OCI-LY1 (cell line): ENCODE measurements at regions not wholly inside any gene's neighbourhood (a gene's known extent, or its start where the extent isn't known, plus 50 kb on each side); places are given as distances from the start of the nearest gene placed in this dataset.

Experiments used
- H2AFZ ChIP-seq: fragments of 200-600 bp; sonication (generic), shearing (Covaris generic); 2 replicates; pipeline ENCODE4 v1.6.0; 2014; ENCODE audit warnings: antibody characterized with exemption, mild to moderate bottlenecking, low read length
- H3F3A ChIP-seq: fragments of 200-600 bp; sonication (generic), shearing (Covaris generic); 2 replicates; pipeline ENCODE4 v1.6.0; 2014; ENCODE audit warnings: mild to moderate bottlenecking, antibody characterized with exemption, low read length, moderate library complexity; ENCODE audit not compliant: insufficient read depth
- H3K27ac ChIP-seq: fragments of 200-600 bp; sonication (generic); 2 replicates; pipeline ENCODE4 v1.5.1; 2014; ENCODE audit warnings: low read length, mixed run types, mild to moderate bottlenecking, low read depth; ENCODE audit not compliant: poor library complexity, severe bottlenecking
- H3K27me3 ChIP-seq: fragments of 200-600 bp; sonication (generic); 2 replicates; pipeline ENCODE4 v1.6.0; 2014; ENCODE audit warnings: antibody characterized with exemption, mild to moderate bottlenecking, low read length, moderate library complexity; ENCODE audit not compliant: insufficient read depth
- H3K36me3 ChIP-seq: fragments of 200-600 bp; sonication (generic); 2 replicates; pipeline ENCODE4 v1.6.1; 2014; ENCODE audit warnings: mild to moderate bottlenecking, antibody characterized with exemption, low read length, moderate library complexity, mixed read lengths; ENCODE audit not compliant: insufficient read depth
- H3K4me1 ChIP-seq: fragments of 200-600 bp; sonication (generic); 2 replicates; pipeline ENCODE4 v1.5.1; 2014; ENCODE audit warnings: mild to moderate bottlenecking, low read length, moderate library complexity; ENCODE audit not compliant: insufficient read depth, severe bottlenecking
- H3K4me2 ChIP-seq: fragments of 200-600 bp; sonication (generic), shearing (Covaris generic); 2 replicates; pipeline ENCODE4 v1.6.1; 2014; ENCODE audit warnings: low read length
- H3K4me3 ChIP-seq: fragments of 200-600 bp; sonication (generic); 2 replicates; pipeline ENCODE4 v1.5.1; 2014; ENCODE audit warnings: low read length, low read depth, mild to moderate bottlenecking, mixed read lengths; ENCODE audit not compliant: poor library complexity, severe bottlenecking
- H3K79me2 ChIP-seq: fragments of 200-600 bp; shearing (Covaris generic); 2 replicates; pipeline ENCODE4 v1.6.1; 2016; ENCODE audit warnings: mixed run types, low read length, mixed read lengths; ENCODE audit not compliant: insufficient read depth
- H3K9ac ChIP-seq: fragments of 200-600 bp; sonication (generic), shearing (Covaris generic); 2 replicates; pipeline ENCODE4 v1.6.1; 2014; ENCODE audit warnings: mild to moderate bottlenecking, low read length, mixed read lengths
- H3K9me2 ChIP-seq: fragments of 200-600 bp; sonication (generic), shearing (Covaris generic); 2 replicates; pipeline ENCODE4 v1.6.1; 2014; ENCODE audit warnings: low read depth, mild to moderate bottlenecking, low read length, mixed read lengths
- H3K9me3 ChIP-seq: fragments of 200-600 bp; shearing (Covaris generic); 2 replicates; pipeline ENCODE4 v1.6.1; 2014; ENCODE audit warnings: low read length, mixed read lengths
- H4K20me1 ChIP-seq: fragments of 200-600 bp; sonication (generic), shearing (Covaris generic); 2 replicates; pipeline ENCODE4 v1.6.0; 2016; ENCODE audit warnings: mild to moderate bottlenecking, low read length; ENCODE audit not compliant: insufficient read depth
- CTCF ChIP-seq: fragments of 200-600 bp; sonication (generic), shearing (Covaris generic); IDR thresholded peaks from 2 replicates; pipeline ENCODE4 v1.5.1; 2017; ENCODE audit warnings: mild to moderate bottlenecking, antibody characterized with exemption, low read length, moderate library complexity, mixed read lengths
- EZH2 ChIP-seq: fragments of 200-600 bp; sonication (generic), shearing (Covaris generic); IDR thresholded peaks from 2 replicates; pipeline ENCODE4 v1.8.0; 2017; ENCODE audit warnings: borderline replicate concordance, mixed run types, mild to moderate bottlenecking, antibody characterized with exemption, low read length, moderate library complexity, mixed read lengths

- H4K20me1 ChIP-seq = no peaks in the 10 kb centered on the region
- no peak overlapping the region for H3K4me3 ChIP-seq
- H3K79me2 ChIP-seq = no peaks in the 10 kb centered on the region
- H2AFZ ChIP-seq = no peak overlapping the region
- no peaks in the 10 kb centered on the region for H3K36me3 ChIP-seq
- no peaks in the 10 kb centered on the region for H3K4me1 ChIP-seq
- H3K9me2 ChIP-seq = no peaks in the 10 kb centered on the region
- no peaks in the 10 kb centered on the region for H3K9me3 ChIP-seq
- H3K27ac ChIP-seq = no peak overlapping the region
- peaks cover 7% of the 10 kb centered on the region; the same call in 1 of the 2 replicates for H3K27me3 ChIP-seq
- H3K9ac ChIP-seq = no peak overlapping the region
- TF ChIP-seq EZH2 (no peak), CTCF (no peak)
- no peaks in the 10 kb centered on the region for H3F3A ChIP-seq
- H3K4me2 ChIP-seq = no peak overlapping the region
Measured at GRCh38 chr9:135321580-135321979, 158.0 kb upstream of the PPP1R26 start.

GRCh38 chr9:135324329-135324728 lies 155.3 kb upstream of the PPP1R26 start:
- Histone ChIP-seq H3K9me3 (no peaks in the 10 kb centered on the region), H4K20me1 (no peaks in the 10 kb centered on the region), H3K9ac (no peak overlapping the region), H3K79me2 (no peaks in the 10 kb centered on the region), H3K27me3 (peaks cover 7% of the 10 kb centered on the region; the same call in 1 of the 2 replicates), H3F3A (no peaks in the 10 kb centered on the region), H3K9me2 (no peaks in the 10 kb centered on the region), H3K36me3 (no peaks in the 10 kb centered on the region), H3K4me1 (no peaks in the 10 kb centered on the region), H3K4me2 (no peak overlapping the region), H2AFZ (no peak overlapping the region), H3K4me3 (no peak overlapping the region), H3K27ac (no peak overlapping the region)
- TF ChIP-seq EZH2 (no peak), CTCF (no peak)

- no peak for TF ChIP-seq CTCF
- no peak for TF ChIP-seq EZH2
- no peaks in the 10 kb centered on the region for H3K36me3 ChIP-seq
- no peaks in the 10 kb centered on the region for H4K20me1 ChIP-seq
- no peaks in the 10 kb centered on the region for H3F3A ChIP-seq
- no peaks in the 10 kb centered on the region for H3K4me1 ChIP-seq
- peaks cover 7% of the 10 kb centered on the region; the same call in 1 of the 2 replicates for H3K27me3 ChIP-seq
- no peaks in the 10 kb centered on the region for H3K79me2 ChIP-seq
- H3K27ac ChIP-seq = no peak overlapping the region
- H2AFZ ChIP-seq = no peak overlapping the region
- no peak overlapping the region for H3K4me3 ChIP-seq
- no peaks in the 10 kb centered on the region for H3K9me2 ChIP-seq
- H3K9me3 ChIP-seq = no peaks in the 10 kb centered on the region
- no peak overlapping the region for H3K4me2 ChIP-seq
- H3K9ac ChIP-seq = no peak overlapping the region
Measured at GRCh38 chr9:135326141-135326540, 153.4 kb upstream of the PPP1R26 start.
